Inflammatory macrophage (primary cell): ENCODE measurements at regions not wholly inside any gene's neighbourhood (a gene's known extent, or its start where the extent isn't known, plus 50 kb on each side); places are given as distances from the start of the nearest gene placed in this dataset.

Experiments
- DNase-seq, 2 donors: peaks; one replicate each; pipeline ENCODE4 v3.0.0-alpha.2; 2020 to 2022

DNA sequence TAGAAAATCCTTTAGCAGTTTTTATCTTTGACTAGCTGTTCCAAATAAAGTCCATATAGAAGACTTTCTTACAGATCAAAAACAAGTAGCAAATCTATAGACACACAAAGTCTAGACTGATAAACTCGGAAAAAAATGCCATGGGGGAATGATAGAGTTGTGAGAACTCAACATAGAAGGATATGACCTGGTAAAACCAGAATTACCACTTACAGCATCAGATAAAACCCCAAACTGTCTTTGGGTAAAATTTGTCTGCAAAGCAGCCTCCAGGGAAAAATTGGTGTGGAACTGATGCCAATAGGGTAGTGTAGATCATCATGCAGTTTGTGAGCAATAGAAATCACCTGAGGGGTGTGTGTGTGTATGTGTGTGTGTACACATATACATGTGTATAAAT is 579.1 kb downstream of the SPOCK3 start:
- DNase-seq: no peak

DNA sequence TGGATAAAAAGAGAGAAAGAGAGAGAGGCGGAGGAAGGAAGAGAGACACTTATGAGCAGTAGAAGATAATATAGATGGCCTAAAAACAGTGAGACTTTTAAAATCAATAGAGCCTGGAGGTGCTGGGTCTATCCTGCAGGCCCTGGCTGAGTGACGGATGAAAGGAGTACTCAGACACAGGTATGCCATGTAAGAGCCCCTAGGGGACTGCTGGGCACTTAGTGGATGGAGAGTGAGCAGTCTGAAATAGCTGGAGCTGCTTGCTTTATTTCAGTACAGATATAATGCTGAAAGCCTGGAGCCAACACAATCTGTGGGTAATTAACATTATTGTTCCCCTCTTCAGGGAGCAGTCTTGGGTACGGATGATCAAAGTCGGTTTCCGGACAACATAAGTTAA is 578.6 kb downstream of the SPOCK3 start:
- DNase-seq: no peak

DNA sequence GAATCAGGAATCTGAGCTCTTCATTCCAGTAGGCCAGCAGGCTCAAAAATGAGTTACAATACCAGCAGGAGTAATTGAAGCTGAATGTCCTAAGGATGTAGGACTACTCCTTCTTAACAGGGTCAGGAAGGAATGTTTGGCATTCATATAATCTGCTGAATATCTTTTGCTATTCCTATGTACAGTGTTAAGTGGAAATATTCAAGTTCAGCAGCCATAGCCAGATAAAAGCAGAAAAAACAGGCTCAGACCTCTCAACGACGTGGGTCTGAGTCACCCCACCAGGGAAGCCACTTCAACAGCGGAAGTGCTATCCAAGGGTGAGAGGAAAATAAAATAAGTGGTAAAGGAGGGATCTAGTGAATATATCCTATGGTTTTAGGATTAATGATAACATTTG is 577.0 kb downstream of the SPOCK3 start:
- no peak for DNase-seq

DNA sequence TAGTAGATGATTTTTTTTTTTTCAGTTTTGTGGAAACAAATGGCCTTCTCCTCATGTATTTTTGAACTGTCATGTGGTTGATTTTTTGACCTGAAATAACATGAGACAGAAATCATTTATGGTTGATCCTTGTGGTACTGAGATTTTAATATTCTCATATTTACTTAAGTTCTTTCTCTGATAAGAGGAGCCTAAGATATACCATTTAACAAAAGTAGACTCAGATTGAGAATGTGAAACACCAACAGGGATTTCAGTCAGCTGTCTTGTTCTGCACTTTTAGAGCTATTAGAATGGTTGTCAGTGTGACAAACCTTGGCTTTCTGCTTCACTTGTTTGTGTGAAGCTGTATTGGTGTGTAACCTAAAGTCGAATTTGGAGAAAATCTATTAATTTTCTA is 575.7 kb downstream of the SPOCK3 start:
- DNase-seq: no peak

DNA sequence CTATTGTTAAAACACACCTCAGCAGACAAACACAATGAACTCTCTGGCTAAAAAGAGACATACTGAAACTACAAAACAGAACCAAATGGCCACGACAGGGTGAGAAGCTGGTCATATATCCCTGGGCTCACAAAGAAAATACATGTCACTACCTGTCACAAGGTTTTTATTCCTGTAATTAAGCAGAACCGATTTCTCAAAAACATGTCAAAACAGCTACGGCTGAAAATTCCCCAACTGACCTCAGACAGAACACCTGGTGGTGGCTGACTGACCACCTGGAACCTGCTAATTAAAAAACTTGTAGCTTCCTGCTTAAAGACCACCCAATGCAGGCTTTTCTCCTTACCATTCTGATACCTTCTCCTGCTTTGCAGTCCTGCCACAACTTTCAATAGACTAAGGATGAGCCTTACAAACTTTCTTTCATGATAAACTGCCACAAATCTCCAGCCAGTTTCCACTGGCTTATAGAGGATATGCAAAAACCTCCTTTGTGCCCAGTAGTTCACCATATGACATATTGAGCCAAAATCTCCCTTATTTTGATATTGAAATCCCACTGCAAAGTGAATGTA is 571.9 kb downstream of the SPOCK3 start:
- DNase-seq: no peak

DNA sequence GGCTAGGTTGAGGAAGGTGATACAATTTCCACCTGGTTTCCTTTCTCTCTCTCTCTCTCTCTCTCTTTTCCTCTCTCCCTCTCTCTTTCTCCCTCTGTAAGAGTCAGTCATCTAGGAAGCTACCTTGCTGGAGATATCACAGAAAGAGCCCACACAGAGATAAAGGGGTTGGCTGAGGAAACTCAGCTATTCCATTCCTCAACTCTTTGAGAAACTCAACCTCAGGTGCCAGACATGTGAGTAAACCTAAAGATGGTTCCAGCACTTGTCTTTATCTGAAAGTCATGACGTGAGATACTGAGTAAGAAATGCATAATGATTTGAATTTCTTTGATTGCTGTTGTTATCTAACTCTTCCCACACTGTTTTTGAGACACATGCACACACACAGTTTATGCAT is 564.0 kb downstream of the SPOCK3 start:
- no peak for DNase-seq

DNA sequence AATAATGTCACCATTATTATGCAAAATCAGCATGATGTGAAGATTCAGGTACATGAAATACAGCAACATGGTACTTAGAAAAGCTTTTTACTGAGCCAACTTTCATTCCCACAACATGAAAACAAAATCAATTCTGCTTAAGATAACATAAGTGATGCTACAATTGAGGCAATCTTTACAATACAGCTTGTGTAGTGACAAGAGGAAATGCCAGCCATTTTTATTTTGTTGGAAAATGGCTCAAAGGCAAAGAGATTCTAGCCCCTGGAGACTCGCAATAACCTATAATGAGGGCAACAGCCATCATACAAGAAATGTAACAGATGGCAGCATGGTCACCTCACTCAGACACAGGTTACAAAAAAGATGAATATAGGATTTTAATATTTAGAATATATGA is 560.4 kb downstream of the SPOCK3 start:
- no peak for DNase-seq

DNA sequence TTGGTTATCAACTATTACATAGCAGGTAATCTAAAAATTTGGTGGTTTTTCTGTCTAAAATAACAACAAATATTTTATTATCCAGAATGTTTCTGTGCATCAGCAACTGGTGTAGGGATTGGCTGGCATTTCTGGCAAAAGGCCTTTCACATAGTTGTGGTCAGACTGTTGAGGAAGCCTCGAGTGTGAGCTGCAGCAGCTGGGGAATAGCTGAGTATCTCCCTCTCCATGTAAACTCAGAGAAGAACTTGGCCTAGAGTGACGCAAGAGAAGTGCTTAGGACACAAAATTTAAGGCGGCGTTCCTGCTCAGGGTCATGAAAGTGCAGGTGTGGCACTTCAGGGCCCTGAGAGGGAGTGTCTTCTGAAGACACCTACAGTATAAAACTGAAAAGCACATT is 558.9 kb downstream of the SPOCK3 start:
- no peak for DNase-seq

DNA sequence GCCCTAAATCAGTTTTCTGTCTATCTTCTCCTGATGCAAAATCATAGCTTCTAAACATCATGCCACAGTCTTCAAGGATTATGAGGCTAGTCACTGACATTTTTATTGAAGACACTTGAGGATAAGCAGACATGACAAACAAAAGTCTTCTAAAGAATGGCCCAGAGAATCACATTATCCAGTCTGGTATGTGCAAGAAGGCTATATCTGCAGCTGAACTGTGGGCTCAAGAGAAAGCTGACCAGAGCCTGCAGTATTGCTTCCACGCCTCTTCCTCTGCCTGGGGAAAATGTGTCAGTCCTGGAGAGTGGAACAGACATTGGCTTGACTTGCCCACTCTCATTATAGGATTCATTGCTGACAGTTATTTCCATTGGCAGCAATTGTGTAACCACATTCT is 553.5 kb downstream of the SPOCK3 start:
- DNase-seq: no peak

DNA sequence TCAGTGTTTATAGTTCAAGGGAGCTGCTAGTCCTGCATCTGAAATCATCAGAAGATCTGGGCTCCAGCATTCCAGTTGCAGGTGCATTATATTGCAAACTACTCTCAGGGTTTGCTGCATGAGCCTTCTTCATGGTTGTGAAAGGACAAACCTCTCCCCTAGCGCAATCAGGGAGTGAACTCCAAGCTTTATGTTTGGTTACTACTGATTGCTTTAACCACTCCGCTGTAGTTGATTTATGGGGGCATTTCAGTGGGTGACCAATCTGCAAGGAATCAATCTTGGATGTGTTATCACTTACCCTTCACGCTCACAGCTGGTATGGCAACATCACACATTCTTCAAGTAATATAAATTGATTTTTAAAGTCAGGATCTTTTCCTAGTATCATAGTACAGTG is 552.1 kb downstream of the SPOCK3 start:
- DNase-seq: no peak
